ENCODE measurements at regions not wholly inside any gene's neighbourhood (a gene's known extent, or its start where the extent isn't known, plus 50 kb on each side); places are given as distances from the start of the nearest gene placed in this dataset.
"Not testable (repeated sequence)": the region's sequence is repeated elsewhere in the genome, so short reads cannot be mapped to it uniquely, and the experiment has no call there.

DNA sequence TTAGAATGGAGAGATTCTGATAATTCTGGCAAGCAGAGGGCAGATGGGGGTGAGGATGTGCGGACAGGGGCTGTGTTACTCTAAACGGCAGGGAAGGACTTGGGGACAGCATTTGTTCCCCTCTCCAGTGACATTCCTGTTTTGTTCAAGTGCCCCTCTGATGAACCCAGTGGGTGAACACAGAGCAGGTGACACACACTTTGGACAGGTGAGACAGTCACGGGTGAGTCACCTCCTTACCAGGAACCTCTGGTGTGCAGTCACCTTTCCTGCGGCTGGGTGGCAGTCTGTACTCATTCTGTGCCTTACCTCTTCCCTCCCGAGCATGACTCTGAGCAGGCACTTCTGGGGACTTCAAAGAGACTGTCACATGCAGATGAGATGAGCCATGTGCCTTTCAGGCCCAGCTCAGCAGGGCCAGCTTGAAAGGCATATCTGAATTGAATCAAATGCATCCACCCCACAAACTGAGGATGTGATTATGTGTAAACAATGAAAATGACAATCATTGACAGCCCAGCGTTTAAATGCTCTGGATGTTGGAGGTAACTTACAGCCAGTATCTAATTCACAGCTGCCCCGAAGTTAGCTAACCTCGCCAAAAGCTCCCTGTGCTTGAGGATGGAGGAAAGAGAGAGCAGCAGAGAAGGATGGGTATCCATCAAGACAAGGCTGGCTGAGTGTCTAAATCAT lies 362.4 kb downstream of the BCL2L11 start:
- peak; percentile 42 for DNase-seq

DNA sequence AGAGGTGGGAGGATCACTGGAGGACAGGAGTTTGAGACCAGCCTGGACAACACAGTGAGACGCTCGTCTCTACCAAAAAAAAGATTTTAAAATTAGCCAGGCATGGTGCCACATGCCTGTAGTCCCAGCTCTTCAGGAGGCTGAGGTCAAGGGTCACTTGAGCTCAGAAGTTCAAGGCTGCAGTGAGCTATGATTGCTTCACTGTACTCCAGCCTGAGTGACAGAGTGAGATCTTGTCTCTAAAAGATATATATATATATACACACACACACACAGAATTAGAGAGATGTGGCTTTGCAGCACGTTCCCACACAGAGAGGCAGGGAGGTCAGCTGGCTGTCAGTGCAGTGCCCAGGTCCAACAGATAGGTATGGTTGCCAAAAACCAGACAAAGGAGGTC lies 363.4 kb downstream of the BCL2L11 start:
- DNase-seq, result not testable (repeated sequence)

DNA sequence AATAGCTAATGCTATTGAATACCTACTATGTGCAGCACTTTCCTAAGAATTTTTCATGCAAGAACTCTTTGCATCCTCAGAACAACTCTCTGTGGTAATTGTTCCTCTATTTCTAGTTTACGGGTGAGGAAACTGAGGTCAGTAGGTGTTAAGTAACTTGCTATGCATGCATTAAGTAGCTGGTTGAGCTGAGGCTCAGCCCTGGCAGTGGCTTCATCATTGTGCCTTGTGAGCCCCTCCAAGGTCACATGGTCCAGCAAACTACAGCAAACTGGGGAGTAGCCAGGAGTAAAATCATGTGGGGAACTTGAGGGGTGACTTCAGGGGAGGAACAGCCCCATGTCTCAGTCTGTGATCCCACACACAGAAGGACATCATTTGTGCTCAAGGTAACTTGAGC lies 365.2 kb downstream of the BCL2L11 start:
- DNase-seq, result not testable (repeated sequence)

DNA sequence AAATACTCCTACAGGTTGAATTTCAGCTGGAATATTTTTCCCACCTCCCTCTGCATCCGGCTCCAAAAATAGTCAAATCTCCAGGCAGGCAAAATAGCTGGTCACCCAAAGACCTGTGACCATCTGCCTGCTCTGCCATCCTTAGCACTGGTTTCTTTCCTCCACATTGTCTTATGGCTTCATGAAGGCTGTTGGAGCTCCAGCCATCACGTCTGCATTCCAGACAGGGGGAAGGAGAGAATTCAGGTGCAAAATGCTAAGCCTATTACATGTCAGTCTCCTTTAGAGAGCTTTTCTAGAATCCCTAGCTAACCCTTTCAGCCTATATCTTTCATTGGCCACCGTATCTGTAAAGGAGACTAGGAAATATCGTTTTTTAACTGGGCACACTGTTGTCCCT lies 367.7 kb downstream of the BCL2L11 start:
- not testable (repeated sequence) for DNase-seq

DNA sequence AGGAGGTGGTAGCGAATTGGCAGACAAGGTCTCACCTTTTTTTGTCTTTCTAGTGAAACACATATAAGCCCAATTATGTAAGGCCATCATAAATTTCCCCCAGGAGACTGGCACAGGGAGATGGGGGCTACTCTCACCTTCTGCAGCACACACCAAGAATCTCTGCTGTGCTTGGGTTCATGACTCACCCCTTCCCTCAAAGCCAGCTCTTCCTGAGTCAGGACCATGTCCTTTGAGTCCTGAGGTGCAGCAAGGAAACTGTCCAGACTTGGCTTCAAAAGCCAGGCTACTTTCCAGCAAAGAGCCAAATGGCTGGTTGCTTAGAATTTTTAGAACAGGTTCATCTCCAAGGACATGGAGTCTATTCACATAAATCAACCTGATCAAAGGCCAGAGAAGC lies 368.7 kb downstream of the BCL2L11 start:
- not testable (repeated sequence) for DNase-seq

DNA sequence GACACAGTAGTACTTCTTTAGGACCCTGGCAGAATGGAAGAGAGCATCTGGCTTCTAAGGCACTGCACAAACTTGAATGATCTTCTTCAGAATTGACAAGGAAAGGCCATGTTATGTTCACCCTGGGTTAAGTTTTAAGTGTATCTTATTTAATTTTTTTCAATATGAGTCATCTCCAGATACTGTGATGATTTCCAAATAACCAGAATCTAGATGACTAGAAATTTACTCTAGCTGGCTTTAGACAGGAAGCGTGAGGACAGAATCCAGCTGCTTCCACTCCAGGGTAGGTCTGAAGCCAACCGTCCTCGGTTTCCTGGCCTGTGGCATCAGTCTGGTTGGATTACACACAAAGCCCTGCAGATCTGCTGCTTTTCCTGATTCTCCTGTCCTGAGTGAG lies 370.5 kb downstream of the BCL2L11 start:
- DNase-seq, result not testable (repeated sequence)

DNA sequence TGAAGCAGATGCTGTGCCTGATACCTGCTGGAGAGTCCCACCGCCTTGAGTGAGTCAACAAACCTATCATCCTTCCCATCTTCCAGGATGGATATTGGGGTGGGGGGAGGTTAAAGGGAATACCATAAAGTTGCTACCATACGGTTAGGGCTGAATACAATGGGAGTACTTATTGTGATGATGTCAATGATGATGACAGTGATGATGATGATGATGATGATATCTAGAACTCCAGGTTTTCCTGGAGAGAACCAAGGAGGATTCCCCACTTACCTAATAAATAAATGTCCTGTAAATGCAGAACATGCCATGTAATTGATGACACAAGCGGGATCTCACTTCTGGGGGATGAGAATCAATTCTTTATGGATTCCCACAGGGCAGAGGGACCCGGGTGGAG lies 370.9 kb downstream of the BCL2L11 start:
- DNase-seq, result not testable (repeated sequence)

DNA sequence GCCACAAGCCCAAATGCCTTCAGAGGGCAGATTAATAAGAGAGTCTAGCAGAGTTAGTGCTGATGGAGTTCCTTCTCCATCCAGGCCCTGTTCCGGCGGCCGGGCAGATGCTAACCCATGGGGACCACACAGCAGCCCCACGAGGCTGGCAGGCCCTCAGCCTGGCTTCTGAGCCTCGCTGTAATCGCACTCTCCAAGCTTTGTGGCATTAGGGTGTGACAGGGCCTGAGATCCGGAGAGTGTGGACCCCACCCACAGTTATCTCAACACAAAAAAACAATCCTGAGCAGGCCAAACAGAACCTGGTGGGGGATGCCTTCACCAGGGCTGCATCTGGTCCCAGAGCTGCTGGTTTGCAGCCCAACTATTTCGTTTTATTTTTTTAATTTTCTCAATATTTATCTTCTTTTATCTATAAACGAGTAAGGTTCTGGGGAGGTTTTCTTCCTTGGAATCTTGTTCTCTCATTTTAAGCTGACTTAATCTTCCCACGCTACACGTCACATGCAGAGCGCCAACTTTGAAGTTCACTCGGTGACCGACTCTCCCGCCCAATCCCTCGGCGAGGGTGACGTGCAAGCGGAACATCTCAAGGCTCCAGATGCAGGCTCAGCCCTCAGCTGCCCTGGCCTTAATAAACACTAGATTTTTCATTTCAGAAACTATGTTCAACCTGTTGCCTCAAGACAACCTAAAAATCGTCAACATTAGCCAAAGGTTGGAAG lies 372.4 kb downstream of the BCL2L11 start:
- not testable (repeated sequence) for DNase-seq

DNA sequence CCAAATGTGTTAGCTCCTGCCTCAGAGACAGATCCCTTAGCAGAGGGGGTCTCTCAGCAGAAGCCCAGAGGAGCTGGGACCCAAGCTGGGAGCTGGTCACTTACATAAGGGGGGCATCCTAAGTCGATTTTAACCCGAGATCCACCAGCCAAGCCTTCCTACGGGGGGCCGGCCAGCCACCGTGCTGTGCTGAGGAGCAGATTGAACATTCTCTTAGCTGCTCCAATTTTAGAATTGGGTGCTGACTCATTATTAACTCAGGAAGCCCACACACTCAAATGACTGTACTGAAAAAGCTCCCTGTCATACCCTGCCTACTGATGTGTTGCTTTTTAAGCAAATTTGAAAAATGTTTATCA lies 373.0 kb downstream of the BCL2L11 start:
- DNase-seq, result peak; percentile 37

DNA sequence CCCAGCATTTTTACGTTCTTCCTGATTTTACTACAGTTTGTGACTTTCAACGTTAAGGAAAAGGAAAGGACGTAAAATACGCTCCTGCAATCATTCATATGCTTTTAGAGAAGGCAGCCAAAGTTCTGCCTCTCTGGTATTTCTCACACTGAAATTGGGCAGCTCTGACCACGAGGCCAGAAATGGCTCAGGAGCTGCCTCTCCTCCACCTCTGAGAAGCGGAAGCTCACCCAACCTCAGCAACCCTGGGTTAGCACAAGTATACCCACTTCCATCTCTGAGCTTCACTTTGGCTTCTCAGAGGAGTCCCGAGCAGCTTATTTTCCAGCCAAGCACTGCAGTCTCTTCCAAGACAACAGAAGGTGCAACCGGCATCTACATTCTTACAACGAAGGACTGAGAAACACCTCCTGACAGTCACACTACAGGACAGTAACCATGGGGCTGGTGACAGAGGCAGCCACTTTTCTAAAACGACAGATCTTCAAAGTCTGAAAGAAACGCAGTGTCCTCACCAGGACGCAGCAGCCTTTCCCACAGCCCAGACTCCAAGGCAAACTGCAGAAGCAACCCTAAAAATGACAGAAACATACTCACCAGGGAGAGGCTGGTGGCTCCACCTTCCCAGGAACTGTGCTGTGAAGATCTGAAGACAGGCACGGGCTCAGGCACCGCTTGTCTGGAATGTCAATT lies 373.7 kb downstream of the BCL2L11 start:
- DNase-seq, result not testable (repeated sequence)

DNA sequence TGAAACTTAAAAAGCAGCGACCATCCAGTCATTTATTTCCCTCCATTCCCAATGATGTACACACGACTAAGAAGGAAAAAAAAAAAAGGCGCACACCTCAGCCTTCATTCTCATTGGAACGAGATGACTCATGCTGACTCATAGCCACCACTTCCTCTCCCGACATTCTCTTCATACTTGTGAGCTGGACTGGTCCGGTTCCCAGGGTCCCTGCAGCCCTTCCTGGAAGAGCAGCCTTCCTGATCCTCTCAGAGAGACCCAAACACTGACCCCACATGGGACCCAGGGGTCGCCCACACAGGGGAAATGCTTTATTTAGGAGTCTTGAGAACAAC lies 374.2 kb downstream of the BCL2L11 start:
- DNase-seq, result not testable (repeated sequence)

DNA sequence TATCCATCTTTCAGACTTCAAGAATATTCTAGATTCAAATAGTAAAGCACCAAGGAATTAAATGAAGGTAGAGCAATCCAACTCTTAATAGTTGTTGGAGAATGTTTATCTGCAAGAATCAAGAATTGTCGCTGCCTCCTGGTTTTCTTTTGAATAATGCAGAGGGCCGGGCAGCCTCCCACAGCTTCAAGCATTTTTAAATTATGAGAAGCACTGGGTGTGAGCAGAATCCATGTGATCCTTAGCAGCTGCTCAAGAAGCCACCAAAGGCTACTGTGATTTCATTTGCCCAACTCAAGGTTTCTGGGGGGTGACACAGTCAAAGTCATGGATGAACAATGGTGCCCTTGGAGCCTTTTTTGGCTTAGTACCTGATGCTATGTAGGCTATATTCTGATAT lies 374.9 kb downstream of the BCL2L11 start:
- DNase-seq, result not testable (repeated sequence)

DNA sequence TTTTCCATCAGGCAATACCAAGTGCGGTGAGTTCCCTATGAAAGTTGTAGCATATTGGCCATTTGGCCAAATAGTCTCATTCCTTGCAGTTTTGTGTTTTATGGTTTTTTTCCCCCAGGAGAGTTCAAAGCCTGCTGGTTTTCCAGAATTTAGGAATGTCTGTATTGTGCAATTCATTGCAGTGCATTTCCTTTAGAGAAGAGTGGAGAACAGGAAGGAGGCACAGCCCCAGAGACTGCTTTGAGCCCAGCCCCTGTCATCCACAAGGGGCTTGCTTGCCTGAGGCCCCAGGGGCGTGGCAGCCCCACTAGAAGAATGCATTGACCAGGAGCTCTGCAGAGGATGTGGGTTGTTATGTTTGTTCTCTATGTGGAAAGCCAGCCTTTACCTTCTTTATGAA lies 375.5 kb downstream of the BCL2L11 start:
- not testable (repeated sequence) for DNase-seq

DNA sequence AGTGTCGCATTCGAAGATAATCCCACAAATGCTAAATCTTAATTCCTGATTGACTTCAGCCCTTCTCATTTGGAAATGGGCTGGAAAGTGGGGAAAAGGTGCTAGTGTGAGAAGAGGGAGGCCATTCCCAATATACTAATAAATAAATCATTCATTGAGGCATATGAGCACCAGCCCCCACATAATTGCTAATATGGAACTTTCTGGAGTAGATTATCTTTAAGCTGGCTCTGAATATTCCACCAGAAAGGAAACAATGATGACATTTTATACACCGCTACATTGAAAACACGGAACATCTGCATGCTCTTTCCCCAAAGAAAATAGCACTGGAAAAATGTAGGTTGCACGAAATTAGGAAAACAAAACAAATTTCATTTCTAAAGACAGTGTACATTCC lies 376.1 kb downstream of the BCL2L11 start:
- DNase-seq, result not testable (repeated sequence)

DNA sequence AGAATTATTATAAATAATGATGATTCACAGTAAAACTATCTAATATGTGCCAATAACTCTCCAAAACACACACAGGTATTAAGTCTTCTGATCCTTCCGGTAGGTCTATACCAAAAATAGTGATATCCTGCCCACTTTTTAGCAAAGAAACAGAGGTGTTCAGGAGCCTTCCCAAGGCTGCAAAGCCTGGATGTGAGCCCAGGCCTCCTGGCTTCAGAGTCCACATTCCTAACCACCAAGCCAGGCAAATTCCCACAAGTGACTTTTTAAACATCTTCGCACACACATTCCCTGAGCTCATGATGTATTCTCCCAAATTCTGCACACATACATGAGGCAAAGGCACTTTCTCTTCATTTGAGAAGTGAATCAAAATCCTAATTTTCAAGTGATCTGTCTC lies 376.6 kb downstream of the BCL2L11 start:
- DNase-seq, result not testable (repeated sequence)

DNA sequence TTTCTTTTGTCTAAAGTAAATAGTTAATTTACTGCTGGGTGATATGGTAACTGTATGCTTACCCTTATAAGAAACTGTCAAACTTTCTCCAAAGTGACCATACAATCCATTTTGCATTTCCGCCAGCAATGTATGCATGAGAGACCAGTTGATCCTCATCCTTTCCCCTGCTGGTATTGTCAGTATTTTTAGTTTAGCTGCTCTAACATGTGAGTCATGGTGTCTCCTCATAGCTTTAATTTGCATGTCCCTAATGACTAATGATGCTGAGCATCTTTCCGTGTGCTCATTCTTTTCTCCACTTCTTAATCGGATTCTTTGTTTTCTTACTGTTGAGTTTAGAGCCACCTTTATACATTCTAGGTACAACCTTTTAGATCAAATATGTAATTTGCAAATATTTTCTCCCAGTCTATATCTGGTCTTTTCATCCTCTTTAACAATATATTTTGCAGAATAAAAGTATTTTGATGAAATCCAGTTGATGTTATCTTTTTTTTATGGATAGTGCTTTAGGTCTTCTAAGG lies 379.9 kb downstream of the BCL2L11 start:
- DNase-seq, result not testable (repeated sequence)

DNA sequence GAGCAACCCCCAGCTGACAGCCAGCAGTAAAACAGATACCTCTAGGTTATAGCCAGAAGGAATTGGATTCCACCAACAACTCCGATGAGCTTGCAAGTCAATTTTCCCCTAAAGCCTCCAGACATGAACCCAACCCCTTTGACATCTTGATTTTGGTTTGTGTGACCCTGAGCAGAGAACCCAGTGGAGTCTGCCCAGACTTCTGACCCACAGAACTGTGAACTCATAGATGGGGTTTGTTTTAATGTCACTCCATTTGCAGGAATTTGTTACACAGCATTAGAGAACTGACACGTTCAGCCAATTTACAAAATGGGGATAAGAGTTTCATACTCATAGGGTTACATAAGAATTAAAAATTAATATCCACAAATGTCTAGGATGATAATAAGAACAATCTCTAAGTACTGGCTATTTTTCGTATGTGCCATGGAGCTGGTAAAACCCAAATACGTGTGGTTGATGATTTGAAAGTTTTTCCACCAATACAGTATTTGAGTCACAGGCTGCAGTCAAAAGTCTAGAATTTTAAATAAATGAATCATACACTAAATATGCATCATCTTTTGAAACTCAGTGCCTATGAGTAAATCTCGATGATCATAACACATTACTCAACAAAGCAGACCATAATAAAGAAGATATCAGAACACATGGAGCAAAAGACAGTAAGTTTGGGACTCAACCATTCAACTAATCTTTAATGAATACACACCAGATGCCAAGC lies 380.0 kb downstream of the ANAPC1 start:
- DNase-seq, result not testable (repeated sequence)

DNA sequence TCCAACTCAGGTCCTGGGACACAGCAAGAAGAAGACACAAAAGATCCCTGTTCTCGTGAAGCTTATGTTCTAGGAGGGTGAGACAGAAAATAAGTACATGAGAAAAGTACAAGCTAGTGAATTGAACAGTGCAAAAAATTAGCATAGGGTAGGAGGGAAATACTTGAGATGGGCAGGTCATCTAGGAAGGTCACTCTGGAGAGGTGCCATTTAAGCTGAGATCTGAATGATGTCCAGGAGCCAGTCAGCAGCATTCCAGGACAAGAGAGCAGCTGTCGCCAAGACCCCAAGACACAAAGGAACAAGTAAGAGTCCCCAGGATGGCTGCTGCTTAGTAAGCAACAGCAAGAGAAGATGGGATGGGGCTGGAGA lies 379.4 kb downstream of the ANAPC1 start:
- DNase-seq, result not testable (repeated sequence)

DNA sequence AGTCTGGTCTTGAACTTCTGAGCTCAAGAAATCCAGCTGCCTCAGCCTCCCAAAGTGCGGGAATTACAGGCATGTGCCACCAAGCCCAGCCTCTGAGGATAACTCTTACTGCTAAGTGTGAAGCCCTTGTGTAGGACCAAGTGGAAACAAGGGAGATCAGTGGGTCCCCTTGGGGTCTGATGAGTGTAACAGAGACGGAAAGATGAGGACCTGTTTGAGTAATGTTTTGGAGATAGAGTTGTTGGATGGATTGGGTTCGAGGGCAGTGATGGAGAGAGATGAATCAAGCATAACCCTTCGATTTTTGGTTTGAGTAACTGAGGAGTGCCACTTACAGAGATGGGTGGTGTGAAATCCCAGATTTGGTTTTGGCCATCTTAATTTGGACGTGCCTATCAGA lies 378.7 kb downstream of the ANAPC1 start:
- not testable (repeated sequence) for DNase-seq

DNA sequence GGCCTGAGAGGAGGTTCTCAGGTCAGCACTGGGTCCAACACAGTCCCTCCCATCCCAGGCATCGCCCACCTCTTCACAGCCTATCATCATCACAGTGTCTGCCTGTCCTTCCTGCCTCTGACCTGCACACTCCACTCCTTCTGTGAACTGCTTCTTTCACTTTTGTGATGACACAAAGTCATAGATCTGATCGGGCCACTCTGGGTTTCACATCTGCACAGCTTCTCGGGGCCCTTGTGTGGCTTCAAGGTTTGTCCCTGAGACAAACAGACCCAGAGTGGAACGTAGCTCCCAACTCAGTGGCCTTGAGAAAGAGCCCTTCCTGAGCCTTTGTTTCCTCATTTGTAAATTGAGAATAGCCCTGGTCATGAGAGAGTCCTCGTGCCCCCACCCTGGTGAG lies 377.1 kb downstream of the ANAPC1 start:
- not testable (repeated sequence) for DNase-seq

DNA sequence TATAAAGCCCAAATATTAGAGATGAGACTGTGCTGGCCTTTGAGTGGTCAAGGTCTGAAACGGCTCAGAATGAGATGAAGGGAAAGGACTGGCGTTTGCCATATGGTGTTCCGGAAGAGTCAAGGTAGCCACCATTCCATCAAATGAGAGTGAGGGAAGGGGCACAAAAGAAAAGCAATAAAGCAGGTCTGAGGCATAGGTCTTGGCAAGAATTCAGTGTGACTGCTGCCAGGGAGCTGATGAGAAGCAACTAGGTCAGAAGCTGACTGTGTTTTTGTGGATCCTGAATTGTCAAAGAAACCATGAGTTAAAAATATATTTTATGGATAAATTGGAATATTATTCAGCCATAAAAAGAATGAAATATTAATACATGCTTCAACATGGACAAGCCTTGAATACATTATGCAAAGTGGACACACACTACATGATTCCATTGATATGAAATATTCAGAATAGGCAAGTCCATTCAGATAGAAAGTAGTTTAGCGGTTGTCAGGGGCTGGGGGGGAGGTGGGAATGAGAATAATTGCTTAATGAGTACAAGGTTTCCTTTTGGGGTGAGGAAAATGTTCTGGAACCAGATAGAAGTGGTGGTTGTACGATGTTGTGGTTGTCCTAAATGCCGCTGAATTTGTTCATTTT lies 374.6 kb downstream of the ANAPC1 start:
- not testable (repeated sequence) for DNase-seq

DNA sequence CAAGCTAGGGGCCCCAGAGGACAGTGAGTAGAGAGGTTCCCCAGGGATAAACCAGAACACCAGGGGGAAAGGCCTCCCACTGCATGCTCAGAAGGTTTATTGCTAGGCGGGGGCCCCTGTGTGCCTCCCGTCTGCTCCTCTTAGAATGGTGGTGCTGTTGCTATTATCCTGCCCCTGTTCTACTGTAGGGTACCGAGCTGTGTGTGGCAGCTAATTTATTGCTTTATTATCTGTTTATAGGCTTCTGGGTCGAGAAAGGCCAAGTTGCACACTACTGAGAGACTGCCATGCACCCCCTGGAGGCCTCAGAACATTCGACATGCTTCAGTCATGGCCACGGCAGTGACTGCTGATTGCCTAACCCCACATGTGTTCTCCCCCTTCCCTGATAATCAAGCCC lies 373.6 kb downstream of the ANAPC1 start:
- DNase-seq, result not testable (repeated sequence)

DNA sequence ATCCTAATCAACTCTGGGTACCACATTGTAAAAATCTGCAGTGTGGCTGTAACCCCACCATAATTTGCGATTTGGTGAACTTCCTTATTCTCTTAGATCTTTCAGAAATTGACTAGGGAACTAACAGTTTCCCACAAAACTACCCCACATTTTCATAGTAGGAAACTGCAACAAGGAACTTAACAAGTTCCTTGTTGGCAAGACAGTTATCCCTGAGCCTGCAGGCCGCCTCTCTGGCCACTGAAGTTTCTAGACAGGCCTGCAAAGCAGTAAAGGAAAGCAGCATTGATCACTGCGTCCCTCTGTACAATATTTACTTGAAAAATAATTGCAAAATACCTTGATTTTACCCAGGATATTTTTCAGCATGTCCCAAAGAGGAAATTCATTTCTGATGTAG lies 372.9 kb downstream of the ANAPC1 start:
- not testable (repeated sequence) for DNase-seq

Measured in activated naive CD4-positive, alpha-beta T cell treated with anti-CD3 and anti-CD28 coated beads, Interleukin-2, amount 50 U/mL, for 16 hours (primary cell).